NCI-H2081 treated with DMSO at 0.1 percent for 48 hours (cell line): ENCODE measurements at regions not wholly inside any gene's neighbourhood (a gene's known extent, or its start where the extent isn't known, plus 50 kb on each side); places are given as distances from the start of the nearest gene placed in this dataset.

Experiments
- DNase-seq: peaks from one replicate; lab custom pipeline; 2025; lab: John Stamatoyannopoulos, UW

- DNase-seq, result no peak
Measured at GRCh38 chr3:194218646-194219453, 82.9 kb downstream of the HES1 start.

- DNase-seq, result no peak
Measured at GRCh38 chr3:194219826-194220410, 84.0 kb downstream of the HES1 start.

- no peak for DNase-seq
Measured at GRCh38 chr3:194220901-194221326, 85.0 kb downstream of the HES1 start.

GRCh38 chr3:194221336-194221735 lies 85.4 kb downstream of the HES1 start:
- no peak for DNase-seq

- DNase-seq, result no peak
Measured at GRCh38 chr3:194223951-194224350, 88.0 kb downstream of the HES1 start.

- no peak for DNase-seq
Measured at GRCh38 chr3:194224471-194225417, 88.8 kb downstream of the HES1 start.

- DNase-seq, result no peak
Measured at GRCh38 chr3:194225418-194225812, 89.5 kb downstream of the HES1 start.

GRCh38 chr3:194225988-194226663 lies 90.2 kb downstream of the HES1 start:
- no peak for DNase-seq

- DNase-seq, result no peak
Measured at GRCh38 chr3:194231929-194232832, 96.2 kb downstream of the HES1 start.

- DNase-seq, result no peak
Measured at GRCh38 chr3:194233150-194233549, 97.2 kb downstream of the HES1 start.

GRCh38 chr3:194235160-194235559 lies 99.2 kb downstream of the HES1 start:
- no peak for DNase-seq

- no peak for DNase-seq
Measured at GRCh38 chr3:194237110-194237509, 101.2 kb downstream of the HES1 start.

- no peak for DNase-seq
Measured at GRCh38 chr3:194240766-194241165, 104.8 kb downstream of the HES1 start.

- DNase-seq, result no peak
Measured at GRCh38 chr3:194243172-194243837, 107.4 kb downstream of the HES1 start.

GRCh38 chr3:194244167-194244566 lies 107.0 kb downstream of the CPN2 start:
- DNase-seq, result no peak

GRCh38 chr3:194245474-194245873 lies 105.7 kb downstream of the CPN2 start:
- DNase-seq, result no peak

- DNase-seq, result no peak
Measured at GRCh38 chr3:194245975-194246561, 105.1 kb downstream of the CPN2 start.

- DNase-seq, result no peak
Measured at GRCh38 chr3:194246709-194247349, 104.3 kb downstream of the CPN2 start.

- no peak for DNase-seq
Measured at GRCh38 chr3:194247350-194247740, 103.8 kb downstream of the CPN2 start.
